Natural killer cell (primary cell): ENCODE measurements at regions not wholly inside any gene's neighbourhood (a gene's known extent, or its start where the extent isn't known, plus 50 kb on each side); places are given as distances from the start of the nearest gene placed in this dataset.

Experiments
- ATAC-seq, 3 donors: fragments of 150-1000 bp in 2 of 3; fragments of 200-7000 bp in 1 of 3; cut with Tn5 transposase; 1 replicate in 1 of 3; 2 replicates in 2 of 3; pipeline ENCODE4 v1.10.0; 2021; ENCODE audit warnings: mild to moderate bottlenecking in 2 of 3, moderate library complexity in 2 of 3
- DNase-seq, 2 donors: peaks; one replicate each; pipeline versions ENCODE4 v3.0.0 to v3.0.0-alpha.2; 2013 to 2021; ENCODE audit warnings: mixed read lengths in 1 of 2
- H3K27ac ChIP-seq: one replicate; pipeline ENCODE4 v1.5.1; 2013; ENCODE audit warnings: mild to moderate bottlenecking, low read length
- H3K27me3 ChIP-seq: one replicate; pipeline ENCODE4 v1.6.1; 2013; ENCODE audit warnings: low read length; ENCODE audit not compliant: control insufficient read depth, insufficient read depth
- H3K36me3 ChIP-seq: one replicate; pipeline ENCODE4 v1.6.1; 2013; ENCODE audit warnings: low read length; ENCODE audit not compliant: control insufficient read depth, insufficient read depth
- H3K4me1 ChIP-seq: one replicate; pipeline ENCODE4 v1.6.1; 2013; ENCODE audit warnings: low read length; ENCODE audit not compliant: control insufficient read depth, insufficient read depth
- H3K4me3 ChIP-seq: one replicate; pipeline ENCODE4 v1.5.1; 2013; ENCODE audit warnings: low read length
- H3K9me3 ChIP-seq: one replicate; pipeline ENCODE4 v1.6.1; 2013; ENCODE audit warnings: low read length; ENCODE audit not compliant: control insufficient read depth, insufficient read depth
- H3K27ac Mint-ChIP-seq, 2 donors: one replicate each; pipeline ENCODE4 v1.8.0; 2022; ENCODE audit warnings: mild to moderate bottlenecking in 2 of 2, mixed read lengths in 2 of 2, moderate library complexity in 1 of 2
- H3K27me3 Mint-ChIP-seq, 2 donors: one replicate each; pipeline ENCODE4 v1.8.0; 2022; ENCODE audit warnings: low read depth in 2 of 2, mixed read lengths in 2 of 2
- H3K36me3 Mint-ChIP-seq: one replicate; pipeline ENCODE4 v1.8.0; 2022; ENCODE audit warnings: mixed read lengths
- H3K4me1 Mint-ChIP-seq, 2 donors: one replicate each; pipeline ENCODE4 v1.8.0; 2022; ENCODE audit warnings: mixed read lengths in 2 of 2
- H3K4me3 Mint-ChIP-seq: one replicate; pipeline ENCODE4 v1.8.0; 2022; ENCODE audit warnings: mild to moderate bottlenecking, moderate library complexity, mixed read lengths
- H3K9me3 Mint-ChIP-seq, 2 donors: one replicate each; pipeline ENCODE4 v1.8.0; 2022; ENCODE audit warnings: mixed read lengths in 2 of 2
- CTCF ChIP-seq: fragments of 200-600 bp; IDR thresholded peaks from one replicate; pipeline ENCODE4 v1.8.0; 2022; ENCODE audit warnings: antibody characterized with exemption
- WGBS: methylation state at CpG from one replicate; pipeline ENCODE4 v1.1.7; 2013; ENCODE audit warnings: missing lambda C conversion rate; ENCODE audit not compliant: insufficient coverage; 5-methylcytosine and 5-hydroxymethylcytosine counted together
- intact Hi-C: fragments of 100-400 bp; cut with micrococcal nuclease; formaldehyde crosslinking; loops from one replicate; pipeline ENCODE4 v1.14.2; 2022

GRCh38 chrX:46070421-46070820 lies 474.8 kb downstream of the ZNF674 start:
- no peak overlapping the region for H3K4me3 ChIP-seq
- ATAC-seq: no peak
- no peaks in the 10 kb centered on the region for H3K27me3 Mint-ChIP-seq
- no peaks in the 10 kb centered on the region for H3K4me1 ChIP-seq
- no peaks in the 10 kb centered on the region for H3K9me3 ChIP-seq
- H3K27ac Mint-ChIP-seq: no peak overlapping the region
- DNase-seq: no peak
- no peak for TF ChIP-seq CTCF
- no peaks in the 10 kb centered on the region for H3K9me3 Mint-ChIP-seq
- H3K4me1 Mint-ChIP-seq: no peaks in the 10 kb centered on the region
- no peak overlapping the region for H3K4me3 Mint-ChIP-seq
- no peaks in the 10 kb centered on the region for H3K27me3 ChIP-seq
- no peaks in the 10 kb centered on the region for H3K36me3 Mint-ChIP-seq
- H3K27ac ChIP-seq: no peak overlapping the region
- H3K36me3 ChIP-seq: no peaks in the 10 kb centered on the region
- intact Hi-C loops: no loop called here

GRCh38 chrX:46059316-46059715 lies 485.9 kb downstream of the ZNF674 start:
- no peak for DNase-seq
- H3K9me3 Mint-ChIP-seq: peaks cover 0 to 4% of the 10 kb centered on the region in 2 donors
- WGBS: 92% methylated on average over 16 of the region's 17 CpGs
- no peaks in the 10 kb centered on the region for H3K36me3 ChIP-seq
- no peak overlapping the region for H3K27ac Mint-ChIP-seq
- H3K4me1 Mint-ChIP-seq: no peaks in the 10 kb centered on the region
- H3K9me3 ChIP-seq: no peaks in the 10 kb centered on the region
- H3K4me3 Mint-ChIP-seq: no peak overlapping the region
- no peak for ATAC-seq
- H3K4me3 ChIP-seq: no peak overlapping the region
- H3K36me3 Mint-ChIP-seq: no peaks in the 10 kb centered on the region
- H3K27me3 ChIP-seq: no peaks in the 10 kb centered on the region
- H3K4me1 ChIP-seq: no peaks in the 10 kb centered on the region
- H3K27me3 Mint-ChIP-seq: peaks cover 0 to 2% of the 10 kb centered on the region in 2 donors
- intact Hi-C loops: no loop called here
- no peak for TF ChIP-seq CTCF
- no peak overlapping the region for H3K27ac ChIP-seq

GRCh38 chrX:46044486-46044885 lies 500.7 kb downstream of the ZNF674 start:
- no peak overlapping the region for H3K4me3 Mint-ChIP-seq
- no peak for DNase-seq
- Histone ChIP-seq H3K4me1 (no peaks in the 10 kb centered on the region), H3K27me3 (no peaks in the 10 kb centered on the region), H3K27ac (no peak overlapping the region), H3K9me3 (peaks cover 4% of the 10 kb centered on the region), H3K36me3 (no peaks in the 10 kb centered on the region), H3K4me3 (no peak overlapping the region)
- H3K9me3 Mint-ChIP-seq: peaks cover 5 to 8% of the 10 kb centered on the region in 2 donors
- H3K36me3 Mint-ChIP-seq: no peaks in the 10 kb centered on the region
- ATAC-seq: no peak
- intact Hi-C loops: no loop called here
- peaks cover 3 to 34% of the 10 kb centered on the region in 2 donors for H3K27me3 Mint-ChIP-seq
- TF ChIP-seq CTCF: no peak
- no peak overlapping the region for H3K27ac Mint-ChIP-seq
- no peaks in the 10 kb centered on the region for H3K4me1 Mint-ChIP-seq

- H3K4me1 Mint-ChIP-seq: no peaks in the 10 kb centered on the region
- no peak for TF ChIP-seq CTCF
- no peak overlapping the region for H3K27ac Mint-ChIP-seq
- Histone ChIP-seq H3K27ac (no peak overlapping the region), H3K36me3 (no peaks in the 10 kb centered on the region), H3K4me1 (no peaks in the 10 kb centered on the region), H3K9me3 (peaks cover 4% of the 10 kb centered on the region), H3K4me3 (no peak overlapping the region), H3K27me3 (no peaks in the 10 kb centered on the region)
- intact Hi-C loops: no loop called here
- H3K9me3 Mint-ChIP-seq: peaks cover 5 to 8% of the 10 kb centered on the region in 2 donors
- peaks cover 3 to 14% of the 10 kb centered on the region in 2 donors for H3K27me3 Mint-ChIP-seq
- no peak overlapping the region for H3K4me3 Mint-ChIP-seq
- DNase-seq: no peak
- no peaks in the 10 kb centered on the region for H3K36me3 Mint-ChIP-seq
- ATAC-seq: no peak
Observed at GRCh38 chrX:46040001-46040400, 505.2 kb downstream of the ZNF674 start.
